ENCODE measurements at regions not wholly inside any gene's neighbourhood (a gene's known extent, or its start where the extent isn't known, plus 50 kb on each side); places are given as distances from the start of the nearest gene placed in this dataset.

DNA sequence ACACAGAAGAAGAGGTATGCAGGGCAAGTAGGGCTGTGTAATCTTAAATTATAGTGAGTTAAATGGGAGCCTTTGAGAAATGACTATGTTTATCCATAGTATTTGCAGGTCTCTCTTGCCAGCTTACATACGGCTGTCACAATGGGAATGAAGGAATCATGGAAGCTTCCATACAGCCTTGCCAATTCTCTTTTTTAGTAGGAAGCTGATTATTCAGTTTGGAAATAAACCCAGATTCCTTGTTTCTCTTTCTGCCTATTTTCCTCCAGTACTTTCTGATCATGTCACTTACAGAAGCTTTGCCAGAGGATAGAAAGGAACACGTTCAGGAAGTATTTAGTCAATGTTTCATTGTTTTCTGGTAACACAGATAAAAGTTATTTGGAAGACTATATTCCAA is 217.4 kb upstream of the DIO2 start:
- intact Hi-C loops (cut with DNase I), result no loop called here

DNA sequence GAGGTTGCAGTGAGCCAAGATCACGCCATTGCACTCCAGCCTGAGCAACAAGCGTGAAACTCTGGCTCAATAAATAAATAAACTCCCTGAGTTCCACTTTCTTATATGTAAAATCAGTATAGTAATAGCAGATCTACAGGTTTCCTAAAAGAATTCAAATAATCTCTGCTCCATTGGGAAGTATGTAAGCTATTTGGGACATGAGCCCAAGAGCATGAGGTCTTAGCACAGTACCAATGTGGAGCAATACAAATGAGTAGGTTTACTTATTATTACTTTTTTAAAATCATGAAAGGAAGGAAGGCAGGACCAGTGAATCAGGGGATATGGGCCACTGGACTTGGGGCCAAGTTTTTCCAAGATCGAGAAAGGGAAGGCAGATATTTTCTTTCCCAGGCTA is 216.9 kb upstream of the DIO2 start:
- WGBS (ENCODE audit: insufficient coverage, low coverage, low lambda C conversion rate, missing lambda C conversion rate), result 83% methylated on average over 2 of the region's 3 CpGs
- DNase-seq, result no peak
- H3K27me3 ChIP-seq, result no peaks in the 10 kb centered on the region
- H3K4me3 ChIP-seq, result no peak overlapping the region
- no peaks in the 10 kb centered on the region for H3K9me3 ChIP-seq
- intact Hi-C loops (cut with DNase I), result no loop called here
- TF ChIP-seq POLR2A (IDR thresholded peaks at IDR 0.05), result no peak
- TF ChIP-seq, protein P1, sequence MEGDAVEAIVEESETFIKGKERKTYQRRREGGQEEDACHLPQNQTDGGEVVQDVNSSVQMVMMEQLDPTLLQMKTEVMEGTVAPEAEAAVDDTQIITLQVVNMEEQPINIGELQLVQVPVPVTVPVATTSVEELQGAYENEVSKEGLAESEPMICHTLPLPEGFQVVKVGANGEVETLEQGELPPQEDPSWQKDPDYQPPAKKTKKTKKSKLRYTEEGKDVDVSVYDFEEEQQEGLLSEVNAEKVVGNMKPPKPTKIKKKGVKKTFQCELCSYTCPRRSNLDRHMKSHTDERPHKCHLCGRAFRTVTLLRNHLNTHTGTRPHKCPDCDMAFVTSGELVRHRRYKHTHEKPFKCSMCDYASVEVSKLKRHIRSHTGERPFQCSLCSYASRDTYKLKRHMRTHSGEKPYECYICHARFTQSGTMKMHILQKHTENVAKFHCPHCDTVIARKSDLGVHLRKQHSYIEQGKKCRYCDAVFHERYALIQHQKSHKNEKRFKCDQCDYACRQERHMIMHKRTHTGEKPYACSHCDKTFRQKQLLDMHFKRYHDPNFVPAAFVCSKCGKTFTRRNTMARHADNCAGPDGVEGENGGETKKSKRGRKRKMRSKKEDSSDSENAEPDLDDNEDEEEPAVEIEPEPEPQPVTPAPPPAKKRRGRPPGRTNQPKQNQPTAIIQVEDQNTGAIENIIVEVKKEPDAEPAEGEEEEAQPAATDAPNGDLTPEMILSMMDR (IDR thresholded peaks at IDR 0.05), result no peak
- no peaks in the 10 kb centered on the region for H3K4me1 ChIP-seq
- no peaks in the 10 kb centered on the region for H3K36me3 ChIP-seq
- ATAC-seq, result no peak
- H3K27ac ChIP-seq, result no peak overlapping the region

More for the DNA sequence above, 217.4 kb upstream of the DIO2 start:
- Histone ChIP-seq H3K9me3 (no peaks in the 10 kb centered on the region), H3K36me3 (no peaks in the 10 kb centered on the region), H3K27ac (no peak overlapping the region), H3K4me1 (no peaks in the 10 kb centered on the region), H3K4me3 (no peak overlapping the region), H3K27me3 (no peaks in the 10 kb centered on the region)
- ATAC-seq (no peak), DNase-seq (no peak)
- TF ChIP-seq POLR2A (IDR thresholded peaks at IDR 0.05), result no peak
- TF ChIP-seq, protein P1 (IDR thresholded peaks at IDR 0.05), result no peak
- 38% methylated on average over 2 of the region's 2 CpGs for WGBS (ENCODE audit: insufficient coverage, low coverage, low lambda C conversion rate, missing lambda C conversion rate)

- 71% methylated on average over 3 of the region's 3 CpGs for WGBS (ENCODE audit: insufficient coverage, low coverage, low lambda C conversion rate, missing lambda C conversion rate)
- ATAC-seq, result no peak
- no peaks in the 10 kb centered on the region for H3K9me3 ChIP-seq
Measured at GRCh38 chr14:80427101-80427500, 215.8 kb upstream of the DIO2 start.

GRCh38 chr14:80426683-80427082 is 215.4 kb upstream of the DIO2 start:
- intact Hi-C loops (cut with DNase I), result no loop called here
- H3K4me1 ChIP-seq, result no peaks in the 10 kb centered on the region
- ATAC-seq (no peak), DNase-seq (no peak)
- no peak overlapping the region for H3K4me3 ChIP-seq
- no peaks in the 10 kb centered on the region for H3K9me3 ChIP-seq
- TF ChIP-seq POLR2A (IDR thresholded peaks at IDR 0.05), result no peak
- TF ChIP-seq, protein P1 (IDR thresholded peaks at IDR 0.05), result no peak
- no peaks in the 10 kb centered on the region for H3K36me3 ChIP-seq
- H3K27me3 ChIP-seq, result no peaks in the 10 kb centered on the region
- WGBS (ENCODE audit: insufficient coverage, low coverage, low lambda C conversion rate, missing lambda C conversion rate), result 100% methylated on average over 1 of the region's 1 CpG
- no peak overlapping the region for H3K27ac ChIP-seq

More at GRCh38 chr14:80427101-80427500, 215.8 kb upstream of the DIO2 start:
- no peaks in the 10 kb centered on the region for H3K27me3 ChIP-seq
- no peak for DNase-seq
- H3K36me3 ChIP-seq, result no peaks in the 10 kb centered on the region
- H3K4me3 ChIP-seq, result no peak overlapping the region
- intact Hi-C loops (cut with DNase I), result no loop called here
- H3K27ac ChIP-seq, result no peak overlapping the region
- no peaks in the 10 kb centered on the region for H3K4me1 ChIP-seq
- TF ChIP-seq POLR2A (IDR thresholded peaks at IDR 0.05), result no peak
- TF ChIP-seq, protein P1 (IDR thresholded peaks at IDR 0.05), result no peak

DNA sequence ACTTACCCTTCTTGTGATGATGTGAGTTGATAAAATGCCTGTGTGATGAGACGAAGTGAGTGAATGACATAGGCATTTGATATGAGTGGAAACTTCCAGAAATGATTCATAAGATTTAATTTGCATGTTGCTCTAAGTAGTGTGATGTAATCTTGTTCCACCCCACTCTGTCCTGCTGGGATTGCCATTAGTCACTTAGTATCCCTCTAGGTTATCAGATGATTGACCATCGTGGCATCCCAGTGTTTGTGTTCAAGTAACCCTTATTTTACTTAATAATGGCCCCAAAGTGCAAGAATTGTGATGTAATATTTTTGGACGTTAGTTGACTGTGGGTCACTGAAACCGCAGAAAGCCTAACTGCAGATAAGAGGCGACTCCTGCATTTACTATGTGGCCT is 214.4 kb upstream of the DIO2 start:
- H3K4me1 ChIP-seq, result no peaks in the 10 kb centered on the region
- H3K9me3 ChIP-seq, result no peaks in the 10 kb centered on the region
- intact Hi-C loops (cut with DNase I), result no loop called here
- TF ChIP-seq, protein P1 (IDR thresholded peaks at IDR 0.05), result no peak
- no peak for TF ChIP-seq POLR2A (IDR thresholded peaks at IDR 0.05)
- H3K27me3 ChIP-seq, result no peaks in the 10 kb centered on the region
- no peak for ATAC-seq
- H3K36me3 ChIP-seq, result no peaks in the 10 kb centered on the region
- no peak for DNase-seq
- no peak overlapping the region for H3K27ac ChIP-seq
- WGBS (ENCODE audit: insufficient coverage, low coverage, low lambda C conversion rate, missing lambda C conversion rate), result 51% methylated on average over 5 of the region's 5 CpGs
- no peak overlapping the region for H3K4me3 ChIP-seq

Data from right lobe of liver (tissue), 6 donors.